ENCODE measurements at regions not wholly inside any gene's neighbourhood (a gene's known extent, or its start where the extent isn't known, plus 50 kb on each side); places are given as distances from the start of the nearest gene placed in this dataset.

DNA sequence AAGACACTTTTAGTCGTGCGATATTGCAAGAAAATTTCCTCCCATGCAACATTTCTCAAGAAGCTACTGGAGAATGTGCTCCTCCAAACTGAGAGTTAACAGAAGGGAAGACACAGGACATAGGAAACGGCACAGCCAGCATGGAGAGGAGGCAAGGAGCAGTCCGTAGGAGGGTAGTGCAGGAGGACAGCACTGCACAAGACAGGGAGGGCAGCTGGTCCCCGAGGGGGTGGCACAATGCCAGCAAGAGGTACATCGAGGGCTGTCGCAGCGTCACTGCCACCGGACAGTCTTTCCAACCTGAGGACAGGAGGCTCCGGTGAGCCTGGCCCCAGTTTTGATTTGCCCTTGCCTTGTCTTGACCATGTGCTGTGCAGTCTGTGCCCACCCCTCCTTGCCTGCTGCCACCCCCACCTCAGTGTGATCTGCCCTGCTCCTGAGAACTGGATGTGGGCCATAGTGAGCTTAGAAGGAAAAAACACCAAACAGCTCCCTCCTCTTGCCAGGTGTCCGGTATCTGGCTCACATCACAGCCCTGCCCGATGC lies 81.6 kb upstream of the LAPTM4A start:
- in situ Hi-C loops (cut with HindIII; ENCODE audit: low sequenced_read_pairs), result loop anchor here (5.0 kb wide), 1 partner anchor 54 kb away; no protein-coding TSS in a partner anchor

- in situ Hi-C loops (cut with HindIII; ENCODE audit: low sequenced_read_pairs), result loop anchor here (5.0 kb wide), 1 partner anchor 56 kb away; no protein-coding TSS in a partner anchor
Measured at GRCh38 chr2:20130821-20131645, 79.6 kb upstream of the LAPTM4A start.

GRCh38 chr2:20130160-20130560 lies 78.7 kb upstream of the LAPTM4A start:
- in situ Hi-C loops (cut with HindIII; ENCODE audit: low sequenced_read_pairs), result loop anchor here (5.0 kb wide), 1 partner anchor 57 kb away; no protein-coding TSS in a partner anchor

- in situ Hi-C loops (cut with HindIII; ENCODE audit: low sequenced_read_pairs), result loop anchor here (5.0 kb wide), 2 partner anchors 58 to 93 kb away; no protein-coding TSS in a partner anchor
Measured at GRCh38 chr2:20129331-20130159, 78.1 kb upstream of the LAPTM4A start.

DNA sequence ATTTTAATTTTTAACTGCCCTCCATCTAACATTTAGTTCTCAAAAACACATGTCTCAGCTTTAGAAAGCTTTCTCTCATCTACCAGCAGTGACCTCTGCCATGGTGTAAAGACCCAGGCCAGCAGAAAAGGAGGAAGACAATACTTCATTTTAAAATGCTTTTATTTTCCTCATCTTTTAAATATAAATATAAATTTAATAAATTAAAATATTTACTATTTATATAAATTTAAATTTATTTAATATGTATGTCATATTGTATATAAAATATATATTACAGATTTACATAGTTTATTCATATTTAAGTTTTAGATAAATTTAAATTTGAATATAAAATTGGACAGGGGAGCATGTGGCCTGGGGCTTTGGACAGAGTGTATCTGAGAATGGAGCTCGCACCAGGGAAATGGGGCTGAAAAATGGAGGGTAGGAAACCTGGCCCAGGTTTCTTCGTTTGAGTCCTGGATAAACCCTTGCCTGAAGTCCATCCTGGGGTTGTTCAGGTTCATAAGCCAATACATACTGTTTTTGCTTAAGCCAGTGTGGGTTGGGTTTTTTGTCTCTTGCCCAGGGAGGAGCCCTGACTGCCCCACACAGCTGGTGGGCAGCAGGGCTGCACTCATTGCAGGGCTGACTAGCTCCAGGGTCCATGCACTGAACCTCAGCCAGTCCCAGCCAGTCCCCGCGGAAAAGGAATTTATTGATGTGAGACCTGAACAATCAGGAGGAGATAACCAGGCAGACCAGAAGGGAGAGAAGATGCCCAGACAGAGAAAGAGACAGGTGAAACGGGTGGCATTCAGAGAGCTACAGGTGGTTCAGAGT lies 77.3 kb upstream of the LAPTM4A start:
- in situ Hi-C loops (cut with HindIII; ENCODE audit: low sequenced_read_pairs), result loop anchor here (5.0 kb wide), 1 partner anchor 94 kb away; no protein-coding TSS in a partner anchor

GRCh38 chr2:20126469-20126868 lies 75.0 kb upstream of the LAPTM4A start:
- in situ Hi-C loops (cut with HindIII; ENCODE audit: low sequenced_read_pairs), result loop anchor here (5.0 kb wide), 1 partner anchor 96 kb away; no protein-coding TSS in a partner anchor

- in situ Hi-C loops (cut with HindIII; ENCODE audit: low sequenced_read_pairs), result loop anchor here (5.0 kb wide), 1 partner anchor 96 kb away; no protein-coding TSS in a partner anchor
Measured at GRCh38 chr2:20126040-20126439, 74.6 kb upstream of the LAPTM4A start.

GRCh38 chr2:20125616-20126015 lies 74.2 kb upstream of the LAPTM4A start:
- in situ Hi-C loops (cut with HindIII; ENCODE audit: low sequenced_read_pairs), result loop anchor here (5.0 kb wide), 1 partner anchor 97 kb away; no protein-coding TSS in a partner anchor

DNA sequence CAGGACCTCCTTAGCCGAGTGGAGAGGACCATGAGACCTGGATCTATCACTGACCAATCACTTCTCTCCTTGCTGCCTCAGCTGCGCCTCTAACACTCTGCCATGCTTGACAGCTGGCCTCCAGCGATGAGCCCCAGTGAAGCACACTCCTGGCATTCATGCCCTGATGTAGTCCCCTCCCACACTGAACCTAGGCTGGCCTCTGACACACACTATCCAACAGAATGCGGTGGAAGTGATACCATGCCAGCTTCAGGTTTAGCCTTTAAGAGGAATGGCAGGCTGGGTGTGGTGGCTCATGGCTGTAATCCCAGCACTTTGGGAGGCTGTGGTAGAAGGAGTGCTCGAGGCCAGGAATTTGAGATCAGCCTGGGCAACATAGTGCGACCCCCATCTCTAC lies 73.7 kb upstream of the LAPTM4A start:
- in situ Hi-C loops (cut with HindIII; ENCODE audit: low sequenced_read_pairs), result loop anchor here (5.0 kb wide), 1 partner anchor 97 kb away; no protein-coding TSS in a partner anchor

DNA sequence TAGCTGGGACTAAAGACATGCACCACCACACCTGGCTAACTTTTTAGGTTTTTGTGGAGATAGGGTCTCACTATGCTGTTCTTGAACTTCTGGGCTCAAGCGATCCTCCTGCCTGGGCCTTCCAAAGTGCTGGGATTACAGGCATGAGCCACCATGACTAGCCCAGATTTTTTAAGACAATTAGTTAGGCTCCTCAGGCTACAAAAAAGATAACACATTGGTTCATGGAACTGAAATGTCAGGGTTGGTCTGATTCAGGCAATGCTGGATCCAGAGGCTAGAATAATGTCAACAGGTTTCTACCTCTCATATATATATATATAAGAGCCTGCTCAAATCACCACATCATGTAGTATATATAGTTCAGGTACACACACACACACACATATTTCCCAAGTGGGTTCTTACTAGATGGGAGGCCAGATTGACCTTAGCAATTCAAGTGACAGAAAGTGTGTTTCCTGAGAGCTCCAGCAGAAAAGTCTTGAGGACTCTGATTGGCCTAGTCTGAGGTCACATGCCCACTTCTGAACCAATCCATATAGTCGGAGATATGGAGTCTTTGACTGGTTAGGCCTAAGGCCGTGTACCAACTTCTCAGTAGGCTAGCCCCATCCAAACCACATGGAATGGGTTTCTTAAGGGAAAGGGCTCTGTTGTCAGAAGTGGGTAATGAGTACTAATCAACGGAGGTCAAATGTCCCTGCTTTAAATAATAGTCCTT lies 72.6 kb upstream of the LAPTM4A start:
- in situ Hi-C loops (cut with HindIII; ENCODE audit: low sequenced_read_pairs), result no loop called here

GRCh38 chr2:20122864-20123263 lies 71.4 kb upstream of the LAPTM4A start:
- in situ Hi-C loops (cut with HindIII; ENCODE audit: low sequenced_read_pairs), result no loop called here

- in situ Hi-C loops (cut with HindIII; ENCODE audit: low sequenced_read_pairs), result no loop called here
Measured at GRCh38 chr2:20120569-20121416, 69.4 kb upstream of the LAPTM4A start.

GRCh38 chr2:20118051-20118450 lies 66.6 kb upstream of the LAPTM4A start:
- in situ Hi-C loops (cut with HindIII; ENCODE audit: low sequenced_read_pairs), result no loop called here

- in situ Hi-C loops (cut with HindIII; ENCODE audit: low sequenced_read_pairs), result no loop called here
Measured at GRCh38 chr2:20115902-20116301, 64.5 kb upstream of the LAPTM4A start.

GRCh38 chr2:20115374-20115773 lies 63.9 kb upstream of the LAPTM4A start:
- in situ Hi-C loops (cut with HindIII; ENCODE audit: low sequenced_read_pairs), result no loop called here

DNA sequence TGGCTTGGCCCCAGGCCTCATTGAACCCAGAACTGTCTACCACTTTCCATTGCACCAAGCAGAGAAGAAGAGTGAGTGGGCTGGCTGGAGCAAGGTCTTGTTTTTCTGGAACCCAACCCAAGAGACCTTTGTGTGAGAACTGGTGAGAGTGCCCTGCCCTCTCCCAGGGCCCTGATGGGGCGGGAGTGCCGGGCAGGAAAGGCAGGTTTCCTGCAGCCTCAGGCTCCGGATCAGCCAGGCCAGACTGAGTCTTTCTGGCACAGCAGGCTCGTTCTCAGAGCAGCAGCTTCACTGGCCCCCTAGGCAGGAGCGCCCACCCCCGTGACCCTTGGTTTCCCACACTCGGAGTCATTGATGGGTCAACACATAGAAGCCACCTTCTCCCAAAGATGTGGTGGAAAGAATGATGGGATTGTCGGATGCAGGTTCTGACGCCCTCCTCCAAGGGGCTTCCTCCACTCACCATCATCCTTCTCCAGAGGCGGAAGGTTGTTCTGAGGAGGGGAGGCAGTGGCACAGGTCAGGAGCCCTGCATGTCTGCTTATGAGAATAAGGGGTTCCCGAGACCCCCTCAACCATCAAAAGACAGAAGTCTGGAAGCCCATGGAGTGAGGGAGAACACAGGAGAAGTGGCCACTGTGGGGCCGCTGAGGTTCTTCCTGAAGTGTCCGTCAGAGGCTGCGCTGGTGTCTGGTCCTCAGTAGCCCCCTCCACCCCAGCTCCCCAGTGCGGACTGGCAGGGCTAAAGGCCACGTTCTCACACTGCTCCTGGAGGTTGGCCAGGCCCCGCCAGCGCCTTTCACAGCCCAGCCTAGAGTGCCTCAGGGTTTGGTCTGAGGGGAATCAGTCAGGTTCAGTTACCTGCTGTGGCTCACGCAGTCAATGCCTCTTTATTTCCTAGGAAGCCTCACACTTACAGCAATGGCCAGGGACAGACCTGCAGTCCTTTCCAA lies 62.8 kb upstream of the LAPTM4A start:
- in situ Hi-C loops (cut with HindIII; ENCODE audit: low sequenced_read_pairs), result no loop called here

- in situ Hi-C loops (cut with HindIII; ENCODE audit: low sequenced_read_pairs), result no loop called here
Measured at GRCh38 chr2:20113004-20113796, 61.8 kb upstream of the LAPTM4A start.

Data from endothelial cell of hepatic sinusoid (primary cell).